GM21717 (cell line): ENCODE measurements at regions not wholly inside any gene's neighbourhood (a gene's known extent, or its start where the extent isn't known, plus 50 kb on each side); places are given as distances from the start of the nearest gene placed in this dataset.

Experiments used
- ATAC-seq: cut with Tn5 transposase; IDR thresholded peaks from one replicate; pipeline ENCODE4 v1.9.1; 2021; ENCODE audit warnings: mild to moderate bottlenecking, moderate library complexity; ENCODE audit not compliant: unreplicated experiment

GRCh38 chr15:56868170-56868569 lies 50.3 kb upstream of the TCF12 start:
- no peak for ATAC-seq

GRCh38 chr15:56866803-56867202 lies 51.6 kb upstream of the TCF12 start:
- no peak for ATAC-seq

- ATAC-seq, result no peak
These were observed 60.6 kb upstream of the TCF12 start for GRCh38 chr15:56857828-56858227.

- ATAC-seq, result no peak
These were observed 61.5 kb upstream of the TCF12 start for GRCh38 chr15:56856934-56857333.

- no peak for ATAC-seq
These were observed 73.6 kb upstream of the TCF12 start for GRCh38 chr15:56844892-56845291.

- ATAC-seq, result no peak
These were observed 74.0 kb upstream of the TCF12 start for GRCh38 chr15:56844471-56844870.

GRCh38 chr15:56839641-56840040 lies 78.8 kb upstream of the TCF12 start:
- no peak for ATAC-seq

GRCh38 chr15:56839099-56839498 lies 79.3 kb upstream of the TCF12 start:
- no peak for ATAC-seq

GRCh38 chr15:56838085-56838484 lies 80.4 kb upstream of the TCF12 start:
- ATAC-seq, result no peak

GRCh38 chr15:56837273-56837672 lies 81.2 kb upstream of the TCF12 start:
- no peak for ATAC-seq

- ATAC-seq, result no peak
These were observed 82.7 kb upstream of the TCF12 start for GRCh38 chr15:56835718-56836171.

- no peak for ATAC-seq
These were observed 86.3 kb upstream of the TCF12 start for GRCh38 chr15:56832125-56832524.

- no peak for ATAC-seq
These were observed 86.9 kb upstream of the TCF12 start for GRCh38 chr15:56831467-56832005.

GRCh38 chr15:56824175-56824574 lies 90.9 kb upstream of the ZNF280D start:
- ATAC-seq, result no peak

- no peak for ATAC-seq
These were observed 88.6 kb upstream of the ZNF280D start for GRCh38 chr15:56821721-56822425.

GRCh38 chr15:56820333-56820732 lies 87.0 kb upstream of the ZNF280D start:
- ATAC-seq, result no peak

GRCh38 chr15:56817321-56818080 lies 84.2 kb upstream of the ZNF280D start:
- ATAC-seq, result no peak

- ATAC-seq, result no peak
These were observed 83.5 kb upstream of the ZNF280D start for GRCh38 chr15:56816781-56817180.

GRCh38 chr15:56815247-56815646 lies 81.9 kb upstream of the ZNF280D start:
- no peak for ATAC-seq

GRCh38 chr15:56814429-56814828 lies 81.1 kb upstream of the ZNF280D start:
- no peak for ATAC-seq

- ATAC-seq, result no peak
These were observed 80.7 kb upstream of the ZNF280D start for GRCh38 chr15:56813995-56814394.

GRCh38 chr15:56812961-56813360 lies 79.7 kb upstream of the ZNF280D start:
- no peak for ATAC-seq
